HG03103 (cell line): ENCODE measurements at regions not wholly inside any gene's neighbourhood (a gene's known extent, or its start where the extent isn't known, plus 50 kb on each side); places are given as distances from the start of the nearest gene placed in this dataset.

Experiments
- ATAC-seq: cut with Tn5 transposase; IDR thresholded peaks from one replicate; pipeline ENCODE4 v1.9.1; 2021; ENCODE audit warnings: low read depth; ENCODE audit not compliant: unreplicated experiment

DNA sequence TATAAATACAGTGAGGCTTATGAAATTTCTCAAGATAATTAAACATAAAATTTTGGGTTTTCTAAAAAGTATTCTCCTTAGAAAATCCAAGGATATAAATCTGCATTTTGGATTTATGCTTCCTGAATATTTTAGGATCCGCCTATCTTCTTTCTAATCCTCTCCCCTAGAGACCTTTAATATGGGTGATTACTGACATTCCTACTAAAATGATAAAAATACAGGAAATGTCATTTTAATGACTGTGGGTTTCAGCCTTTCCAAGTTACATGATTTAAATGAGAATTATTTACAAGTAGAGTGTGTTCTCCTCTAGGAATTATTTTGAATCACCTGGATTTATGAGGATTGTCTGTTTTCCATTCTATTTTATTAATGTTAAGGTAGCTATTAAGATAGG lies 150.4 kb downstream of the C7orf25 start:
- no peak for ATAC-seq

GRCh38 chr7:42758124-42758523 lies 153.7 kb downstream of the C7orf25 start:
- ATAC-seq, result no peak

DNA sequence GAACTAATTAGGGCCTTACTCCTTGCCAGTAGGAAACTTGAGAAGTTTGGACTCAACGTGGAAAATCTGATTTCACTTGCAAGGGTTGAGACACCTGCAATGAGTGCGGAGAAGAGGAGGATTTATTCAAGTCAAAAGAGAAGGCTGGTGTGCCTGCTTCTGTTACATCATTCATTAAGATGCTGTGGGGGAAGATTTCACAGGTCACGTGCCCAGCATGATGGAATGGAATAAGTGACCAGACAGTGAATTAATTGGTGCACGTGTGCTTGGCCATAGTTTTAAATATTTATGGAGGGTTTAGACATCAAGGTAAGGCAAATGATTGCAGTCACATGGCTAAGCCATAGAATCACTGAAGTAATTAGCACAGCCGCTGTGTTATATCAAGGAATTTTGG lies 155.0 kb downstream of the C7orf25 start:
- no peak for ATAC-seq

- no peak for ATAC-seq
Observed at GRCh38 chr7:42753811-42754363, 158.0 kb downstream of the C7orf25 start.

GRCh38 chr7:42753367-42753766 lies 158.5 kb downstream of the C7orf25 start:
- no peak for ATAC-seq

DNA sequence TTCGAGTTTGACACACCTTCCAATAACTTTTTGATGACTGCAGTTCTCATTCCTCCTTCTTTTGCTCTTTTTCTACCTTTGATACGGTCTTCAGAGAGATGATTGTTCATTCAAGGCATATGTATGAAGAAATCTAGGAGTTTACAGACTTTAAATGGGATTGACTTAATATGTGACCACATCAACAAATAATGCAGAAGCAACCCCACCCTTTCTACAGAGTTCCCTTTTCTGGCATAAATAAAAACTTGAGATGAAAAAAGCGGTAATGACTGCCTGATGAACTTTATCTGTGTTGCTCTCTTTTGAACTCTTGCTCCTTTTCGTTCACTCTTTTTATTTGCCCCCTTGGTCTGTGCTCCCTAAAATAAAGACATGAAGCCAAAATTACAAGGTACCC lies 161.7 kb downstream of the C7orf25 start:
- ATAC-seq, result no peak

DNA sequence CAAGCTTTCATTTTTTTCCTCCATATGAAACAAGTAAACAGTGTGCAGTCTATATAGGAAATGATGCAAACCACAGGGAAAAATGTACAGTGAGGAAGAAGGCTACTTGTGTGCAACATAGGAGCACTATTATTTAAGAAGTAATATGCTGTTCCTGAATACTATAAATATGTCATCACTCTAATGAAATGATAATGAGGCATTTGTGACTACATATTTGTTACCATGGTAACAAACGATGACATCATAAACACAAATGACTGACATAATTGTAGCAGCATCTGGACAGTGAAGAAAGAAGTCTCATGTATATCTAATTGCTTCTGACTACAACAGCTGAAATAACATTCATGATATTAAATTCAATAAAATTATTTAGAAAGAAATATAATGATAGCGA lies 164.8 kb downstream of the C7orf25 start:
- no peak for ATAC-seq

DNA sequence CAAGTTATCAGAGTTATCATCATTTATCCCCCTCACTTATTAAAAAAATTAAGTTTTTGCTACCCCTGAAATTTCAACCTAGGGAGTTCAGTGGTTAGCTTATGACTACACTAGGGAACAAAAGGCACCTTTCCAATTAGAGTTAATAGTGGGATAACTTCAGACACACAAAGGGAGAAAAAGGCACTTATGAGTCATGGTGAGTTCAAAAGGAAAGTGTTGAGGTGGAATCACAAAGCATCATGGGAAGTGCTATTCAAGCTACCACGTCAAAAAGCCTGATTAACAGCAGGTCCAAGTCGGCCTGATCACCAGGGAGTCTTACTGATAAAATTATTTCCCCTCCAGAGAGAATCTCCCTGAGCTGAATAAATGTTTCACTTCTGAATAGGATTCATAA lies 165.7 kb downstream of the C7orf25 start:
- no peak for ATAC-seq

GRCh38 chr7:42745357-42746059 lies 166.4 kb downstream of the C7orf25 start:
- ATAC-seq, result peak; percentile 52

- ATAC-seq, result no peak
Observed at GRCh38 chr7:42744746-42745145, 167.1 kb downstream of the C7orf25 start.

DNA sequence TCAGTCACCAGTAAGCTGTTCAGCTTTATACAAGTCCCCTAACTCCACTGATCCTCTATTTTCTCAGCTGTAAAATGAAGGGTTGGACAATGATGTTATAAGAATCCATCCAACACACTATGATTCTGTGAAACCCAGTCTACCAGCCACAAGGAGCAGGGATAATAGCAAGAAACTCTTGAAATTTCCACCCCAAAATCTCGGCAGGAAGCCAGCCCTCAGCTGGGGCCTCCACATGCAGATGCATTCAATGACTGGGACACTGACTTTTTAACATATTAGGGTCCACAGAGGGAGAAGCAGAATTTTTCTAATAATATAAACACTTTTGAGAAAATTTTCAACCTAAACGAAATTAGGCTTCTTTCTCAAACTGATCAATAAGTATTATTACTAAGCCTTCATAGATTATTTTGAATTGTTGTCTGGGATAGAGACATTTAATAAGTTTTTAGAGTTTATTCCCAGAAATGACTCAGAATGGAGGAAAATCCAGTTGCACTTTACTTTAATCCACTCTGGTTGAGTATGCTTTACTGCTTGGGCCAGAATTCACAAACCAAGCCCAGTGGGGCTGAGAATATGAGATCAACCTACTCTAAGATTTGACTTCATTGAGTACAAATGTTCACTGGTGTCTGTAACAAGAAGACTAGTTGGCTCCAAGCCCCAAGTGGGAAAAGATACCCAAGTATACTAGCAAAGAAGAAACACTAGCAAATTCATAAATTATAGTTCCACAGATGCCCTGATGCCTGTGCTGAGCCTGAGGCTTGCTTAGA lies 168.6 kb downstream of the C7orf25 start:
- no peak for ATAC-seq

GRCh38 chr7:42742318-42742717 lies 169.6 kb downstream of the C7orf25 start:
- ATAC-seq, result no peak

DNA sequence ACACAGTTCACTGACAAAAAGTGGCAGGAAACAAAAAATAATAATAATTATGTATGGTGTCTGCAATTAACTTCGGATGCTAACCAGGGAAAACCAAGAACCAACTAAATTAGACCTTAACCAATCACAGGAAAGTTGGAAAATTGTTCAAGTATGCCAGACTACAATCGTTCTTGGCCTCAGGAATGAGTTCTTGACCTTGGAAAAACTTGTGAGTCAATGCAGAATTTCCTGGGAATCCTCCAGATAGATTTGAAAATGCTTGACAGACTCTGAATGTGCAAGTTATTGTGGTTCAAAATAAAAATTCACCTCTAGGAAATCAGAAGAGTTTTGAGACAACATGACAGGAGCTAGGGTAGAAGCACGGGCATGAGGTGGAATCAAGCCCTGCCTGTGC lies 171.5 kb downstream of the C7orf25 start:
- ATAC-seq, result no peak

GRCh38 chr7:42739638-42740037 lies 172.2 kb downstream of the C7orf25 start:
- ATAC-seq, result no peak

- no peak for ATAC-seq
Observed at GRCh38 chr7:42736931-42737330, 174.9 kb downstream of the C7orf25 start.

DNA sequence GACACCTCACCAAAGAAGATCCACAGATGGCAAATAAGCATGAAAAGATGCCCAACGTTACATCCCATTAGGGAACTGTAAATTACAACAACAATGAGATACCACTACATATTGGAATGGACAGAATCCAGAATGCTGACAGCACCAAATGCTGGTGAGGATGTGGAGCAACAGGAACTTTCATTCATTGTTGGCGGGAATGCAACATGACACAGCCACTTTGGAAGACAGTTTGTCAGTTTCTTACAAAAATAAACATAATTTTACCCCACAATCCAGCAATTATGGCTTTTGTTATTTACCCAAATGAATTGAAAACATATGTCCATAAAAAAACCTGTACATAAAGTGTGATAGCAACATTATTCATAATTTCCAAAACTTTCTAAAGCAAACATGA lies 176.8 kb downstream of the C7orf25 start:
- no peak for ATAC-seq

DNA sequence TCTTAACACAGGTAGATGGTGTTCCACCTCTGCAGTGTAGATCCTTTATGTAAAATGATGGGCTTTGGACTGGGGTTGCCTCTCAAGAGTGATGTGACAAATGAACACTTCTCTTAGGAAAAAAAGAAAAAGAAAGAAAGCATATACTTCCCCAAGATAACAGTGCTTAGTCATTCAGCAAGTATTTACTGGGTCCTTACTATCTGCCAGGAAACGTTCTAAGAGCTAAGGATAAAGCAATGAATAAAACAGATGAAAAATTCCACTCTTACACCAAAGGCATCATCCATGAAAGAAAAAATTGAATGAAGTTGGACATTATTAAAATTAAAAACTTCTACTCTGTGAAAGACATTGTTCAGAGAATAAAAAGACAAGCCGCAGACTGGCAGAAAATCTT lies 177.3 kb downstream of the C7orf25 start:
- ATAC-seq, result no peak

- ATAC-seq, result no peak
Observed at GRCh38 chr7:42733040-42733439, 178.8 kb downstream of the C7orf25 start.

GRCh38 chr7:42730586-42730985 lies 181.3 kb downstream of the C7orf25 start:
- no peak for ATAC-seq

GRCh38 chr7:42729053-42729765 lies 182.7 kb downstream of the C7orf25 start:
- ATAC-seq, result no peak

- no peak for ATAC-seq
Observed at GRCh38 chr7:42727451-42727850, 184.4 kb downstream of the C7orf25 start.
